ENCODE measurements at regions not wholly inside any gene's neighbourhood (a gene's known extent, or its start where the extent isn't known, plus 50 kb on each side); places are given as distances from the start of the nearest gene placed in this dataset.

- Histone ChIP-seq H3K36me3 (no peaks in the 10 kb centered on the region), H3K4me3 (no peak overlapping the region)
- TF ChIP-seq POLR2A (IDR thresholded peaks at IDR 0.05) (no peak), CTCF (IDR thresholded peaks at IDR 0.05) (no peak)
These were observed 616.1 kb downstream of the DTWD2 start for GRCh38 chr5:118371973-118372831.

GRCh38 chr5:118366429-118366828, 621.9 kb downstream of the DTWD2 start:
- TF ChIP-seq POLR2A (IDR thresholded peaks at IDR 0.05) = no peak
- TF ChIP-seq CTCF (IDR thresholded peaks at IDR 0.05) = no peak

More at GRCh38 chr5:118371973-118372831, 616.1 kb downstream of the DTWD2 start:
- H3K9me3 ChIP-seq = no peaks in the 10 kb centered on the region
- H3K27ac ChIP-seq = no peak overlapping the region
- no peaks in the 10 kb centered on the region for H3K27me3 ChIP-seq
- DNase-seq = no peak
- no peaks in the 10 kb centered on the region for H3K4me1 ChIP-seq

GRCh38 chr5:118365718-118366117, 622.6 kb downstream of the DTWD2 start:
- no peak for TF ChIP-seq POLR2A (IDR thresholded peaks at IDR 0.05)
- no peaks in the 10 kb centered on the region for H3K9me3 ChIP-seq
- DNase-seq = no peak
- H3K27me3 ChIP-seq = no peaks in the 10 kb centered on the region
- no peaks in the 10 kb centered on the region for H3K4me1 ChIP-seq
- no peak overlapping the region for H3K4me3 ChIP-seq
- H3K27ac ChIP-seq = no peak overlapping the region
- H3K36me3 ChIP-seq = no peaks in the 10 kb centered on the region

More at GRCh38 chr5:118366429-118366828, 621.9 kb downstream of the DTWD2 start:
- H3K4me1 ChIP-seq = no peaks in the 10 kb centered on the region
- H3K9me3 ChIP-seq = no peaks in the 10 kb centered on the region
- no peak overlapping the region for H3K27ac ChIP-seq
- no peak overlapping the region for H3K4me3 ChIP-seq
- no peak for DNase-seq
- H3K36me3 ChIP-seq = no peaks in the 10 kb centered on the region
- no peaks in the 10 kb centered on the region for H3K27me3 ChIP-seq

GRCh38 chr5:118354797-118355196, 633.5 kb downstream of the DTWD2 start:
- Histone ChIP-seq H3K9me3 (no peaks in the 10 kb centered on the region), H3K4me3 (no peak overlapping the region), H3K4me1 (no peaks in the 10 kb centered on the region), H3K36me3 (no peaks in the 10 kb centered on the region), H3K27me3 (no peaks in the 10 kb centered on the region), H3K27ac (no peak overlapping the region)
- TF ChIP-seq POLR2A (IDR thresholded peaks at IDR 0.05) (no peak), CTCF (IDR thresholded peaks at IDR 0.05) (no peak)
- DNase-seq = no peak

GRCh38 chr5:118353970-118354369, 634.4 kb downstream of the DTWD2 start:
- no peak overlapping the region for H3K27ac ChIP-seq
- no peak overlapping the region for H3K4me3 ChIP-seq
- no peaks in the 10 kb centered on the region for H3K4me1 ChIP-seq
- TF ChIP-seq POLR2A (IDR thresholded peaks at IDR 0.05) = no peak
- no peak for TF ChIP-seq CTCF (IDR thresholded peaks at IDR 0.05)
- no peaks in the 10 kb centered on the region for H3K36me3 ChIP-seq
- H3K9me3 ChIP-seq = no peaks in the 10 kb centered on the region
- no peak for DNase-seq
- no peaks in the 10 kb centered on the region for H3K27me3 ChIP-seq

- H3K4me3 ChIP-seq = no peak overlapping the region
- DNase-seq = no peak
- no peak overlapping the region for H3K27ac ChIP-seq
- H3K4me1 ChIP-seq = no peaks in the 10 kb centered on the region
- no peaks in the 10 kb centered on the region for H3K27me3 ChIP-seq
- no peaks in the 10 kb centered on the region for H3K36me3 ChIP-seq
- H3K9me3 ChIP-seq = no peaks in the 10 kb centered on the region
- TF ChIP-seq POLR2A (IDR thresholded peaks at IDR 0.05) = no peak
- no peak for TF ChIP-seq CTCF (IDR thresholded peaks at IDR 0.05)
These were observed 651.9 kb downstream of the DTWD2 start for GRCh38 chr5:118336468-118336867.

Data from Peyer's patch (tissue), 4 donors.